ENCODE measurements at regions not wholly inside any gene's neighbourhood (a gene's known extent, or its start where the extent isn't known, plus 50 kb on each side); places are given as distances from the start of the nearest gene placed in this dataset.

GRCh38 chr14:87712396-87713090 is 280.4 kb downstream of the GALC start:
- DNase-seq: no peak

DNA sequence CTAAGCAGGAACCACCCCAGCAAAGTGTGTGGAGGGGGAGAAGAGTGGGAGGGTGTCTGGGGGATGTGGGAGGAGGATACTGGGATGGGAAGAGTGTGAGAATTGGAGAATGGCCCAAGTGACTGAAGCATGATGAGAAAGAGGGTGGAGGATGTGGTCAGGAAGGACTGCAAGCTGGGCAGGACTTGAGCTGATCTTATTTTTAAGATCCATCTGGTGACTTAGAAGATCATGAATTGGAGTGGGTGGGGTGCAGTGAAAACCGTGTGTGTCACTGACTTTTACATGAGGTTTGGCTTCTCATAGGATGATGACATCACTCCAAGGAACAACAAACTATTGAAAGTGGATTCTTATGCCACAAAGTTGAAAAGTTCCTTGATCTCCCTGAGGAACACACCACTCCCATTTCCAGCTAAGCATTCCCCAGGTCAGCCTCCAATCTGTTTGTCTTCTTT is 287.5 kb downstream of the GALC start:
- DNase-seq: no peak

- no peak for DNase-seq
These were observed 294.5 kb downstream of the GALC start for GRCh38 chr14:87698481-87698880.

GRCh38 chr14:87696485-87696884 is 296.5 kb downstream of the GALC start:
- no peak for DNase-seq

DNA sequence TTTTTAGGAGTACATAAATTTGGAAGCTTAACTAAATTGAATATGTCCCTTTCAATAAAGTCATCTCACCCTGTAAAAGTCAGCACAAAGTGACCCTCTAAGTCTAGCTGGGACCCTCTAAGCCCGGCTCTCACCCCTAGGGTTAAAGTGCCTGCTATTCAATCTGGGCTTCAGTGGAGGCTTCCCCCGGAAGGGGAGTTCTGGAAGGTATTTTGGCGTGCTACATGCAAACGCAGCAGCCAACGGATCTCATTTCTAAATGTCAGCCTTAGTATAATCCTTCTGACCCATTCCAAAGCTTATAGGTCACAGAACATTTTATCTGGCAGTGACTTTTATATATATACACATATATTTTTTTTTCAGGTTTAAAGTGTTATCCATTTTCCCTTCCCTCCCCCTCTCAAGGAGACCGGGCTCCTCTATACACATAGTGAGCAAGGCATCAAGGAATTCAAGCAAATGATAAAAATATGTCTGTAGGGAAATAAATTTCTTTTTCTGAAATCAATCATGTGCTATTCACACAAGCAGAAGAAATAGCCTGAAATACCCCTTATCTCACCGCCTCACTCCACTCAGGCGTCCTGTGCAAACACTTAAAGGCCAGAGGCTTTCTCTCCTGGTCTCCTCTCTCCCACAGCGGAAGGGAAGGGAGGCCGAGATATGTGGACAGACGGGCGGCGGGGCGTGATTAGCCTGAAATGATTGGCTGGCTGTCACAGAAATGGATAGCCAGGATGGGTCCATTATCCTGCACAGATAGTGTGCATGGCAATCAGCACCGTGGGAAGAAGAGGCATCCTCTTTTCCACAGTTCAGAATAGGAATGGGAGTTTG is 301.7 kb downstream of the GALC start:
- DNase-seq: no peak

DNA sequence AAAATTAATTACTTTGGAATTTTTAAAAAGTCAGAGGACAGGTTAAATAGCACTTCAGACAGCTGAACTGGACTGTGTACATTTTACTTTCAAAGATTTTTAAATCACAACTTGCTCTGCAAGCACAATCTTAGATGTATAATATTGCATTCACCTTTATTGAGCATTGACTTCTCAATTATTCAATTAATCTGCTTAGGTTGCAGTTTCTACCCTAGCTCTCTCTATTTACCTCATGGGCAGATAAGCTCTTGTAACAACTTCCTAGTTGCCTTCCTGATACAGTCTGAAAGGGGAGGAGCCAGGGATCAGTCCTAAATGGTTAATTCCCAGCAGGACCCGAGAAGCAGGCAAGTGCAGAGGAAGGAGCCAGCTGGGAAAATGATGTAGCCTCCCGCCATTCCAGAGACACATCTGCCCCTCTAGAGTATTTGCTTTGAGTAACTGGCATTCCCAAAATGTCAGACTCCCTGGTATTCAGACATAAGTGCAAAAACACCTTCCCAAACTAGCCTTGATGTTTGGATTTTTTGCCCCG is 302.8 kb downstream of the GALC start:
- no peak for DNase-seq

DNA sequence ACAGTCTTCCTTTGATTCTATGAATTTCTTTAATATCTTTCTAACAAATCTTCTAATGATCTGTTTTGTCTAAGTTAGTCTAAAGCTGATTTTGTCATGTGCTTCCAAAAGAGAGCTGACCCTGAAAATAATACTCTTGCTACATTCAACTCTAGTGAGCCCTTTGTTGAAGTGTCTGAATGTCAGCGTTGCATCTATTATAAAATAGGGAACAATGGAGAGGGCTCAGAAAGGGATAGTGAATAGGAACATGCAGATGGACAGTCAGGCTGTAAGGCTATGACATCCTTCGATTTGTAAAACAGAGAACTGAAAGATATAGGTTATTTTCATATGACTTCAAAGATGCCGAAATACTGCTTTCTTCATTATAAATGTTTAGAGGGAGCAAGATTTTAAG is 304.5 kb downstream of the GALC start:
- DNase-seq: no peak

GRCh38 chr14:87687420-87687819 is 305.6 kb downstream of the GALC start:
- DNase-seq: no peak

DNA sequence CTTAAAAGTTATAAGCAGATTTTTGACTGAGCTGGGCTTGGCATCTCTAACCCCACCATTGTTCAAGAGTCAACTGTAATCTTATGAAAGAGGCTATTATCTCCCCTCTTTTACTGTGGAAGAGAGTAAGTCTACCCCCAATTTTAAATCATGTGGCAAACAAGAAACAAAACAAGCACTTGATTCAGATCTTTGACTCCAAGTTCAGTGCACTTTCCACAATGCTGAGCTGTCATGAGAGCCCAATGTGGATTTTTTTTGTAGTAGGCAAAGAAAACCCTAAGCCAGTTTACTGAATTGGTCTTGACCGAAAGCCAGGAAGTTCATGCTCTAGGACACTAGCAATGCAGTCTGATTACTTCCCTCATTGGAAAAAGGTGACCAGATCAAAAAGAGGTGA is 306.2 kb downstream of the GALC start:
- no peak for DNase-seq

- no peak for DNase-seq
These were observed 313.1 kb downstream of the GALC start for GRCh38 chr14:87679866-87680265.

- no peak for DNase-seq
These were observed 314.4 kb downstream of the GALC start for GRCh38 chr14:87678624-87679023.

GRCh38 chr14:87676814-87677437 is 316.1 kb downstream of the GALC start:
- no peak for DNase-seq

DNA sequence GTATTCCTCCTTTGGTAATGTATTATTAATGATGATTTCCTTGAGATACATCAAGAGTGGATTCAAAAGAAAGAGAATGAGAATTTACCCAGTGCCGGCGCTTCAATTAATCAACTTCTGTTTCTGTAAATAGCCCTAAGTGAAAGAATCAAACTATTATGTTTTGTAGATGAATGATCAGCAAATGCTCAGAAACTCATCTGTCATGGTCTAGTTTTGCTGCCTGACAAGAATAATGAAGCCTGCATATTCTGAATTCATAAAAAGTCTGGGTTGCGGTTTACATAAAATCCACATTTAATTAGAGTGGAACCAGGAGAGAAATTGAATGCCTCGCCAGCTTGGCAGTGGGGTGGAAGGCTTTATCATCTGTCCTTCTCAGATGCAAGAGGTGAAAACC is 325.3 kb downstream of the GALC start:
- DNase-seq: no peak

GRCh38 chr14:87656315-87656714 is 336.7 kb downstream of the GALC start:
- DNase-seq: no peak

GRCh38 chr14:87652278-87652677 is 340.7 kb downstream of the GALC start:
- DNase-seq: no peak

GRCh38 chr14:87644689-87645088 is 348.3 kb downstream of the GALC start:
- DNase-seq: no peak

DNA sequence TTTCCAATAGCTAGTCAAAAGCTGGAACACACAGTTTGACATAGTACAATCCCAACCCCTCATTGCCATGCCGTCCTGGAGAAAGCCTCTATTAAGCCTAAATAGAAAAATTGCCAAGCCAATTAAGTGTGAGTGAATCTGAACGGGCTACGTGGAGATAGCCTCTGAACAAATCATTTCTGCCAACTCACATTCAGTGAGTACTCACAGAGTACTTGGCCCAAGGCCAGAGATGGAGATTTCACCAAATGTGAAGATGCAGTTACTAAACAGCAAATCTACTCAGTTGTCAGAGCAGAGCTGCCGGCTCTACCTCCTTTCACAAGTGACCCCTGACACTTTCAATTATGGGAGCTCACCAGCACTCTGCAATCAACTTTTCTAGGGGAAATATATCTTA is 350.0 kb downstream of the GALC start:
- DNase-seq: no peak

DNA sequence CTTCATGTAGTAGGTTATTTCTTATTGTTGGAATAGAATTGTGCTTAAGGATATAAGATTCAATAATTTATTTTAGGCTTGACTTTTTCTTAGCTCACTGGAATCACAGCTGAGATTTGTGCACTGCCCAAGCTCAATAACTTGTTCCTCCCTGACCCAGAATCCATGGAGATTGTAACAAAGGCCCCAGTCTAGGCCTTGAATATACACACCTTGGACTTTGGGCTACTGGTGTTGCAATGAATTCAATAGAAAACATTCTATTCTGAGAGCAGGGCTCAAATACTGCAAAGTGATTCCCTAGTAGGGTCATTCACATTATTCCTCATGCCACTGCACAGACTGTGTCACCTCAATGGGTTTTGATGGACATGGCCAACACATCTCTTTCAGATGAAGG is 352.4 kb downstream of the GALC start:
- no peak for DNase-seq

DNA sequence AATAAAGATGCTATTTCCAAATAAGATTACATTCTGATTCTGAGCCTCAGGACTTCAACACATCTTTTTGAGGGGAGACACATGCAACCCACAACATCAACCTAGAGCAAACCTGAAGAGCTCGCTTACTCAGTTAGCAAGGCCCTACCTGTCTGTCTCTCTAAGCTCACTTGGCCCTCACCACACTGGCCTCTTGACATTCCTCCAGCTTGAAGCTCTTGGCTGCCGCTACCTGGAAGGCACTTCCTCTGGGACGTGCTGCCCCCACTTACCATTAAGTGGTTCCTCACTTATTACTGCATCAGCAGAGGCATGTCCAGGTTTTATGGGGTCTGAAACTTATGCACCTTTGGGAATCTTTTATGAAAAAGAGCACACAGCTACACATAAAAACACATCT is 354.8 kb downstream of the GALC start:
- no peak for DNase-seq

- no peak for DNase-seq
These were observed 357.5 kb downstream of the GALC start for GRCh38 chr14:87635442-87635841.

DNA sequence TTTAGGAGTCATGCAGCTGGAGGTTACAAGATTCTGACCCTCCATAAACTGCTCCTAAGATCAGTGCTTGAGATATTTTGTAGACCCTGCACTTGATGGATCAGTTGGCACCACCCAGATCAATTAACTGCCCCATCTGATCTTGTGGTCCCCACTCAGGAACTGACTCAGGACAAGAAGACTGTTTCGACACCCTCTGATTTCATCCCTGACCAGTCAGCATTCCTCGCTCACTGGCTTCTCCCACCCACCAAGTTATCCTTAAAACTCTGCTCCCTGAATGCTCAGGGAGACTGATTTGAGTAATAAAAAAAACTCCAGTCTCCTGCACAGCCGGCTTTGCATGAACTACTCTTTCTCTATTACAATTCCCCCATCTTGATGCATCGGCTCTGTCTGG is 360.2 kb downstream of the GALC start:
- no peak for DNase-seq

DNA sequence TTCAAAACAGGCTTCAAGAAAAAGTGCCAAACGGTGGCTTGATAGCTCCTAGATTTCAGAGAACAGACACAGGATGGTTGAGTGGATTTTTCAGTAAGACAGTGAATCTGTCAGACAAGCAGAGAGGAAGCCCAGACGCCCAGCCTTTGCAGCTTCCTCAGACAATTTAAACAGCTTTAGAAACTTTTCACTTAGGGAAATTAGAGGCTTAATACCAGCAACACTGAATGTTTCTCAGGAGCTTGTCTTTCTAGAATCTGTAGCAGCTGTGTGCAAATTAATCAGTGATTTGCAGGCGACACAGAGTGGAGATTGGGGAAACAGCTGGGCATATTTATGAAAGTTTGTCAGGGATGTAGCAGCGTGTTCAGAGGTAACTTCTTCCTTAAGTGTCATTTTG is 362.1 kb downstream of the GALC start:
- DNase-seq: no peak

DNA sequence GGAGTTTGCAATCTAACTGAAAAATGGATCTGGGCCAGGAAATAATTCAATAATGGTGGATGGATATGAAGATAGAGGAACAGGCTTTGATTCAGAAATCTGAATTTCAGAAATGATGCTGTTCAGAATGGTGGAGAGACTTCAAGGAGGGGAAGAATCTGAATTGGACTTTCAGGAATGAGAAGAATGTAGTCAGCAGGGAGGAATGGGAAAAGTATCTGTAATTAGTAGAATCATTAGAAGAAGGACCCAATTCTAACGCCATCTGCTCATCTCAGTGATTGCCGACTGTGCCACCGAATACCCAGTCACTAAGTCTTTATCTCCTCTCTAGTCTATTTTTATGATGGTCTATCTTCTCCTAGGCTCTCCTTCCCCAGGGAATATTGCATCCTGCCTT is 363.2 kb downstream of the GALC start:
- no peak for DNase-seq

GRCh38 chr14:87628780-87629179 is 364.2 kb downstream of the GALC start:
- DNase-seq: no peak
